ENCODE measurements at regions not wholly inside any gene's neighbourhood (a gene's known extent, or its start where the extent isn't known, plus 50 kb on each side); places are given as distances from the start of the nearest gene placed in this dataset.

DNA sequence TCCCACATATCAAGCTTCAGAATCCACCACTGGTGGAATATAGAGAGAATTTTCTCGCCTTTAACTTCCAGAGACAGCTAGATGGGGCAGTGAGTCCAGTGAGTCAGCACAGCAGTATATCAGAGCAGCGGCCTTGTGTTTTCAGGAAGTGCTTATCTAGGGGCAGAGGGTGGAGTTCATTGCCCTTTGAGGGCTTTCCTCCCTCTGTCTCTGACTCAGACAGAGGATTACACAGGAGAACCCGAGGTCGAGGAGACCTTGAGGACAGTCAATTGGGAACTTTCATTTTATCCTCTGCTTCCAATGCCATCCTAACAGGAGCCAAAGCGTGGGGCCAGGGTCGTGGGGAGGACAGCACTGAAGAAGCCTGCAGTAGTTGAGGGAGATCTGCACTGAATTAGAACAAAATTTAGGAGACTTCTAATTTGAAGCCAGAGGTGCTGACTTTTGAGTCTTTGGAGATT is 109.6 kb upstream of the UMPS start (continued):
- TF ChIP-seq, protein P1, sequence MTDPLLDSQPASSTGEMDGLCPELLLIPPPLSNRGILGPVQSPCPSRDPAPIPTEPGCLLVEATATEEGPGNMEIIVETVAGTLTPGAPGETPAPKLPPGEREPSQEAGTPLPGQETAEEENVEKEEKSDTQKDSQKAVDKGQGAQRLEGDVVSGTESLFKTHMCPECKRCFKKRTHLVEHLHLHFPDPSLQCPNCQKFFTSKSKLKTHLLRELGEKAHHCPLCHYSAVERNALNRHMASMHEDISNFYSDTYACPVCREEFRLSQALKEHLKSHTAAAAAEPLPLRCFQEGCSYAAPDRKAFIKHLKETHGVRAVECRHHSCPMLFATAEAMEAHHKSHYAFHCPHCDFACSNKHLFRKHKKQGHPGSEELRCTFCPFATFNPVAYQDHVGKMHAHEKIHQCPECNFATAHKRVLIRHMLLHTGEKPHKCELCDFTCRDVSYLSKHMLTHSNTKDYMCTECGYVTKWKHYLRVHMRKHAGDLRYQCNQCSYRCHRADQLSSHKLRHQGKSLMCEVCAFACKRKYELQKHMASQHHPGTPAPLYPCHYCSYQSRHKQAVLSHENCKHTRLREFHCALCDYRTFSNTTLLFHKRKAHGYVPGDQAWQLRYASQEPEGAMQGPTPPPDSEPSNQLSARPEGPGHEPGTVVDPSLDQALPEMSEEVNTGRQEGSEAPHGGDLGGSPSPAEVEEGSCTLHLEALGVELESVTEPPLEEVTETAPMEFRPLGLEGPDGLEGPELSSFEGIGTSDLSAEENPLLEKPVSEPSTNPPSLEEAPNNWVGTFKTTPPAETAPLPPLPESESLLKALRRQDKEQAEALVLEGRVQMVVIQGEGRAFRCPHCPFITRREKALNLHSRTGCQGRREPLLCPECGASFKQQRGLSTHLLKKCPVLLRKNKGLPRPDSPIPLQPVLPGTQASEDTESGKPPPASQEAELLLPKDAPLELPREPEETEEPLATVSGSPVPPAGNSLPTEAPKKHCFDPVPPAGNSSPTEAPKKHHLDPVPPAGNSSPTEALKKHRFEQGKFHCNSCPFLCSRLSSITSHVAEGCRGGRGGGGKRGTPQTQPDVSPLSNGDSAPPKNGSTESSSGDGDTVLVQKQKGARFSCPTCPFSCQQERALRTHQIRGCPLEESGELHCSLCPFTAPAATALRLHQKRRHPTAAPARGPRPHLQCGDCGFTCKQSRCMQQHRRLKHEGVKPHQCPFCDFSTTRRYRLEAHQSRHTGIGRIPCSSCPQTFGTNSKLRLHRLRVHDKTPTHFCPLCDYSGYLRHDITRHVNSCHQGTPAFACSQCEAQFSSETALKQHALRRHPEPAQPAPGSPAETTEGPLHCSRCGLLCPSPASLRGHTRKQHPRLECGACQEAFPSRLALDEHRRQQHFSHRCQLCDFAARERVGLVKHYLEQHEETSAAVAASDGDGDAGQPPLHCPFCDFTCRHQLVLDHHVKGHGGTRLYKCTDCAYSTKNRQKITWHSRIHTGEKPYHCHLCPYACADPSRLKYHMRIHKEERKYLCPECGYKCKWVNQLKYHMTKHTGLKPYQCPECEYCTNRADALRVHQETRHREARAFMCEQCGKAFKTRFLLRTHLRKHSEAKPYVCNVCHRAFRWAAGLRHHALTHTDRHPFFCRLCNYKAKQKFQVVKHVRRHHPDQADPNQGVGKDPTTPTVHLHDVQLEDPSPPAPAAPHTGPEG (CRISPR knock-in tag; IDR thresholded peaks at IDR 0.05), result no peak
- TF ChIP-seq, protein P2, sequence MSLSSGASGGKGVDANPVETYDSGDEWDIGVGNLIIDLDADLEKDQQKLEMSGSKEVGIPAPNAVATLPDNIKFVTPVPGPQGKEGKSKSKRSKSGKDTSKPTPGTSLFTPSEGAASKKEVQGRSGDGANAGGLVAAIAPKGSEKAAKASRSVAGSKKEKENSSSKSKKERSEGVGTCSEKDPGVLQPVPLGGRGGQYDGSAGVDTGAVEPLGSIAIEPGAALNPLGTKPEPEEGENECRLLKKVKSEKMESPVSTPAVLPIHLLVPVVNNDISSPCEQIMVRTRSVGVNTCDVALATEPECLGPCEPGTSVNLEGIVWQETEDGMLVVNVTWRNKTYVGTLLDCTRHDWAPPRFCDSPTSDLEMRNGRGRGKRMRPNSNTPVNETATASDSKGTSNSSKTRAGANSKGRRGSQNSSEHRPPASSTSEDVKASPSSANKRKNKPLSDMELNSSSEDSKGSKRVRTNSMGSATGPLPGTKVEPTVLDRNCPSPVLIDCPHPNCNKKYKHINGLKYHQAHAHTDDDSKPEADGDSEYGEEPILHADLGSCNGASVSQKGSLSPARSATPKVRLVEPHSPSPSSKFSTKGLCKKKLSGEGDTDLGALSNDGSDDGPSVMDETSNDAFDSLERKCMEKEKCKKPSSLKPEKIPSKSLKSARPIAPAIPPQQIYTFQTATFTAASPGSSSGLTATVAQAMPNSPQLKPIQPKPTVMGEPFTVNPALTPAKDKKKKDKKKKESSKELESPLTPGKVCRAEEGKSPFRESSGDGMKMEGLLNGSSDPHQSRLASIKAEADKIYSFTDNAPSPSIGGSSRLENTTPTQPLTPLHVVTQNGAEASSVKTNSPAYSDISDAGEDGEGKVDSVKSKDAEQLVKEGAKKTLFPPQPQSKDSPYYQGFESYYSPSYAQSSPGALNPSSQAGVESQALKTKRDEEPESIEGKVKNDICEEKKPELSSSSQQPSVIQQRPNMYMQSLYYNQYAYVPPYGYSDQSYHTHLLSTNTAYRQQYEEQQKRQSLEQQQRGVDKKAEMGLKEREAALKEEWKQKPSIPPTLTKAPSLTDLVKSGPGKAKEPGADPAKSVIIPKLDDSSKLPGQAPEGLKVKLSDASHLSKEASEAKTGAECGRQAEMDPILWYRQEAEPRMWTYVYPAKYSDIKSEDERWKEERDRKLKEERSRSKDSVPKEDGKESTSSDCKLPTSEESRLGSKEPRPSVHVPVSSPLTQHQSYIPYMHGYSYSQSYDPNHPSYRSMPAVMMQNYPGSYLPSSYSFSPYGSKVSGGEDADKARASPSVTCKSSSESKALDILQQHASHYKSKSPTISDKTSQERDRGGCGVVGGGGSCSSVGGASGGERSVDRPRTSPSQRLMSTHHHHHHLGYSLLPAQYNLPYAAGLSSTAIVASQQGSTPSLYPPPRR (CRISPR knock-in tag; IDR thresholded peaks at IDR 0.05; ENCODE audit: borderline replicate concordance), result peak; percentile 75; the same call in 1 of the 2 replicates
- TF ChIP-seq, protein P3, sequence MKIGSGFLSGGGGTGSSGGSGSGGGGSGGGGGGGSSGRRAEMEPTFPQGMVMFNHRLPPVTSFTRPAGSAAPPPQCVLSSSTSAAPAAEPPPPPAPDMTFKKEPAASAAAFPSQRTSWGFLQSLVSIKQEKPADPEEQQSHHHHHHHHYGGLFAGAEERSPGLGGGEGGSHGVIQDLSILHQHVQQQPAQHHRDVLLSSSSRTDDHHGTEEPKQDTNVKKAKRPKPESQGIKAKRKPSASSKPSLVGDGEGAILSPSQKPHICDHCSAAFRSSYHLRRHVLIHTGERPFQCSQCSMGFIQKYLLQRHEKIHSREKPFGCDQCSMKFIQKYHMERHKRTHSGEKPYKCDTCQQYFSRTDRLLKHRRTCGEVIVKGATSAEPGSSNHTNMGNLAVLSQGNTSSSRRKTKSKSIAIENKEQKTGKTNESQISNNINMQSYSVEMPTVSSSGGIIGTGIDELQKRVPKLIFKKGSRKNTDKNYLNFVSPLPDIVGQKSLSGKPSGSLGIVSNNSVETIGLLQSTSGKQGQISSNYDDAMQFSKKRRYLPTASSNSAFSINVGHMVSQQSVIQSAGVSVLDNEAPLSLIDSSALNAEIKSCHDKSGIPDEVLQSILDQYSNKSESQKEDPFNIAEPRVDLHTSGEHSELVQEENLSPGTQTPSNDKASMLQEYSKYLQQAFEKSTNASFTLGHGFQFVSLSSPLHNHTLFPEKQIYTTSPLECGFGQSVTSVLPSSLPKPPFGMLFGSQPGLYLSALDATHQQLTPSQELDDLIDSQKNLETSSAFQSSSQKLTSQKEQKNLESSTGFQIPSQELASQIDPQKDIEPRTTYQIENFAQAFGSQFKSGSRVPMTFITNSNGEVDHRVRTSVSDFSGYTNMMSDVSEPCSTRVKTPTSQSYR (CRISPR knock-in tag; IDR thresholded peaks at IDR 0.05; ENCODE audit: borderline replicate concordance), result peak; percentile 33; the same call in 1 of the 2 replicates
- TF ChIP-seq ZNF839 (CRISPR knock-in tag; IDR thresholded peaks at IDR 0.05; ENCODE audit: borderline replicate concordance) (no peak), SP5 (CRISPR knock-in tag; IDR thresholded peaks at IDR 0.05; ENCODE audit: borderline replicate concordance, low read depth) (peak; percentile 85), ZNF205 (CRISPR knock-in tag; IDR thresholded peaks at IDR 0.05) (peak; percentile 83), ZKSCAN5 (CRISPR knock-in tag; IDR thresholded peaks at IDR 0.05) (no peak), RBAK (CRISPR knock-in tag; IDR thresholded peaks at IDR 0.05) (no peak), ONECUT2 (CRISPR knock-in tag; IDR thresholded peaks at IDR 0.05) (no peak), RBFOX2 (IDR thresholded peaks at IDR 0.05; ENCODE audit: low read depth, low read length) (no peak), MEF2D (CRISPR knock-in tag; IDR thresholded peaks at IDR 0.05) (peak; percentile 70; the same call in 1 of the 2 replicates), TAF15 (IDR thresholded peaks at IDR 0.05; ENCODE audit: low read depth, low read length, poor library complexity, severe bottlenecking) (no peak), ZNF780A (CRISPR knock-in tag; IDR thresholded peaks at IDR 0.05) (no peak), TEAD3 (CRISPR knock-in tag; optimal IDR thresholded peaks at IDR 0.05; ENCODE audit: borderline replicate concordance) (peak; percentile 79)
- TF ChIP-seq, protein P4, sequence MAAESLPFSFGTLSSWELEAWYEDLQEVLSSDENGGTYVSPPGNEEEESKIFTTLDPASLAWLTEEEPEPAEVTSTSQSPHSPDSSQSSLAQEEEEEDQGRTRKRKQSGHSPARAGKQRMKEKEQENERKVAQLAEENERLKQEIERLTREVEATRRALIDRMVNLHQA (CRISPR knock-in tag; IDR thresholded peaks at IDR 0.05), result no peak
- TF ChIP-seq, protein P5, sequence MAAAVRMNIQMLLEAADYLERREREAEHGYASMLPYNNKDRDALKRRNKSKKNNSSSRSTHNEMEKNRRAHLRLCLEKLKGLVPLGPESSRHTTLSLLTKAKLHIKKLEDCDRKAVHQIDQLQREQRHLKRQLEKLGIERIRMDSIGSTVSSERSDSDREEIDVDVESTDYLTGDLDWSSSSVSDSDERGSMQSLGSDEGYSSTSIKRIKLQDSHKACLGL (CRISPR knock-in tag; IDR thresholded peaks at IDR 0.05), result no peak

All from HepG2 (cell line).